ENCODE measurements at regions not wholly inside any gene's neighbourhood (a gene's known extent, or its start where the extent isn't known, plus 50 kb on each side); places are given as distances from the start of the nearest gene placed in this dataset.
"Not testable (repeated sequence)": the region's sequence is repeated elsewhere in the genome, so short reads cannot be mapped to it uniquely, and the experiment has no call there.

DNA sequence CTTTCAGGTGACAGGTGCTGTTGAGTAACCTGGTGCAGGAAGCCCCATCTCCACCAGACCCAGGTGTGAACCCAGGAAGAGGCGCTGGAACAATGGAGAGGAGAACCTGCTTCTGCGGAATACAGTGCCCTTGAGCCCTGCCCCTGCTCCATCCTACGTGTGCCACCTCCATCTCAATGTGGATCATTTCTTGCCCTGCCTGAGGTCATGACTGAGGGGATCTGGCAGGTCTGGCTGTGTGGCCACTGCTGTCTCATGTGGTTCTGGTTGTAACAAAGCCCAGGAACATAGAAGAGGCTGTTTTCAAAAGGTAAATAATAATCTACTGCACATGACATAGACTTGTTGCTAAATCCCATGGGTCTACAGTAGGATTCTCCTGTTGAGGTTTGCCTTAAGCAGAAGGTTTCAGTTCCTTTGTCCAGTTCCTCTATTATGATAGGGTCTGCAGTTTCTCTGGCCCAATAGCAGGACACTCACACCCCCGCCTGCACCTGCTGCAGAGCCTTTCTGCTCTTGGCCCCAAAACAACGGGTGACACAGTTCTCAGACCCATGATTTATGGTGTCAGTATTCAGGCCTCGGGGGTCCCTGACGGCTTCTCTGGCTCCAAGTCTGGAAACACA is 113.5 kb upstream of the IGLL5 start:
- Histone ChIP-seq H3K27me3 (ENCODE audit: low read depth) (no peaks in the 10 kb centered on the region), H3K4me3 (no peak overlapping the region), H3K36me3 (no peaks in the 10 kb centered on the region), H3K9me3 (no peaks in the 10 kb centered on the region), H3K4me1 (no peaks in the 10 kb centered on the region), H3K27ac (no peak overlapping the region)
- DNase-seq (no peak), ATAC-seq (peak in 1 of 2 donors; percentile 55)
- intact Hi-C loops (cut with DNase I) = no loop called here
- TF ChIP-seq, protein P1, sequence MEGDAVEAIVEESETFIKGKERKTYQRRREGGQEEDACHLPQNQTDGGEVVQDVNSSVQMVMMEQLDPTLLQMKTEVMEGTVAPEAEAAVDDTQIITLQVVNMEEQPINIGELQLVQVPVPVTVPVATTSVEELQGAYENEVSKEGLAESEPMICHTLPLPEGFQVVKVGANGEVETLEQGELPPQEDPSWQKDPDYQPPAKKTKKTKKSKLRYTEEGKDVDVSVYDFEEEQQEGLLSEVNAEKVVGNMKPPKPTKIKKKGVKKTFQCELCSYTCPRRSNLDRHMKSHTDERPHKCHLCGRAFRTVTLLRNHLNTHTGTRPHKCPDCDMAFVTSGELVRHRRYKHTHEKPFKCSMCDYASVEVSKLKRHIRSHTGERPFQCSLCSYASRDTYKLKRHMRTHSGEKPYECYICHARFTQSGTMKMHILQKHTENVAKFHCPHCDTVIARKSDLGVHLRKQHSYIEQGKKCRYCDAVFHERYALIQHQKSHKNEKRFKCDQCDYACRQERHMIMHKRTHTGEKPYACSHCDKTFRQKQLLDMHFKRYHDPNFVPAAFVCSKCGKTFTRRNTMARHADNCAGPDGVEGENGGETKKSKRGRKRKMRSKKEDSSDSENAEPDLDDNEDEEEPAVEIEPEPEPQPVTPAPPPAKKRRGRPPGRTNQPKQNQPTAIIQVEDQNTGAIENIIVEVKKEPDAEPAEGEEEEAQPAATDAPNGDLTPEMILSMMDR (IDR thresholded peaks at IDR 0.05) = no peak

DNA sequence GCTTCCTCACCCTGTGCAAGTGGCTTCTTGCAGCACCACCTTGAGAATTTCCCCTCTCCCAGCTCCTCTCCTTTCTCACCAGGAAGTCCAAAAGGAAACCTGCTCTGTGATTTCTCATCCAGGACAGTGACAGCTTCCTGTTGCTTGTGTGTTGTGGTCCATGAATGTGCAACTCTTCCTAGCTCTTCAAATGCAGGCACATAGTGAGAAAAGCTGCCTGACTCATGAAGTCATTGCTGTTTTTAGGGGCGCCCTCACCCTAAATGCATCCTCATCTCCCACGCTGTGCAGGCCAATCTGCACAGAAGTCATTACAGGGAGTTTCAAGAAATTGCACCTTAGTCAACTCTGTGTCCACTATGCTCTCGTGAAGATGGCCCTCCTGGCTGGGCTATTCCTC is 112.9 kb upstream of the IGLL5 start:
- ATAC-seq; H3K9me3 ChIP-seq; intact Hi-C loops (cut with DNase I); H3K27ac ChIP-seq; DNase-seq; H3K4me3 ChIP-seq; H3K36me3 ChIP-seq; H3K4me1 ChIP-seq; H3K27me3 ChIP-seq (ENCODE audit: low read depth): not testable (repeated sequence)

DNA sequence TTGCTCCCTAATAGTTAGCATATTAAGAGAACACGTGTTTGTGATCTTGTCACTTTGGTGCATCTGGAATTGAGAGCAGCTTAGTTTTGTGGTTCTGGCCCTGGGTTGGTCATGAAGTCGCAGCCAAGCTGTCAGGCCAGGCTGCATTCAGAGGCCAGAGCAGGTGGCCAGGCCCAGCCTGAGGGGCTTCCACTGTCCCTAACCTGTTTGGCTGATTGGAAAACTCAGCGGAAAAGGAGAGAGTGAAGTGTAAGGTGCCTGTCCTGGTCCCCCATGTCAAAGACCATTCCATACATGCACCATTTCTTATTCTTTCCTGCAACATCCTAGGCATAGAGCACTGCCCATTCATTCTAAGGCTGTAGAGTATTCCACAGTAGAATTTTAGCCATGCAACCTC is 111.5 kb upstream of the IGLL5 start:
- ATAC-seq = no peak

DNA sequence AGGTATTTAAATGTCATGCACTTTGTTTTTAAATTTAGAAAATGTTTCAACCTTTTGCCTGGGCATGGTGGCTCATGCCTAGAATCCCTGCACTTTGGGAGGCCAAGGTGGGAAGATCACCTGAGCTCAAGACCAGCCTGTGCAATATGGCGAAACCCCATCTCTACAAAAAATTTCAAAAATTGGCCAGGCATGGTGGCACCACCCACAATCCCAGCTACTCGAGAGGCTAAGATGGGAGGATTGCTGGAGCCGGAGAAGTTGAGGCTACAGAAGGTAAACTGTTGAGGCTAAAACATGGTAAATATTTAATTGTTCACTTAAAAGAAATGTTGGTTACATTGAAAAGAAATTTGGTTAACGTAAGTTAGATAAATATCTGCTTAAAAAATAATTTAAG is 108.4 kb upstream of the IGLL5 start:
- no peaks in the 10 kb centered on the region for H3K27me3 ChIP-seq (ENCODE audit: low read depth)
- no peak overlapping the region for H3K27ac ChIP-seq
- DNase-seq = no peak
- no peak overlapping the region for H3K4me3 ChIP-seq
- no peaks in the 10 kb centered on the region for H3K9me3 ChIP-seq
- intact Hi-C loops (cut with DNase I) = no loop called here
- no peak for ATAC-seq
- no peaks in the 10 kb centered on the region for H3K36me3 ChIP-seq
- TF ChIP-seq, protein P1 (IDR thresholded peaks at IDR 0.05) = no peak
- no peaks in the 10 kb centered on the region for H3K4me1 ChIP-seq

More for the DNA sequence above, 111.5 kb upstream of the IGLL5 start:
- no peaks in the 10 kb centered on the region for H3K36me3 ChIP-seq
- no peaks in the 10 kb centered on the region for H3K9me3 ChIP-seq
- H3K27me3 ChIP-seq (ENCODE audit: low read depth) = no peaks in the 10 kb centered on the region
- no peak for DNase-seq
- H3K27ac ChIP-seq = no peak overlapping the region
- intact Hi-C loops (cut with DNase I) = no loop called here
- TF ChIP-seq, protein P1 (IDR thresholded peaks at IDR 0.05) = no peak
- no peak overlapping the region for H3K4me3 ChIP-seq
- no peaks in the 10 kb centered on the region for H3K4me1 ChIP-seq

DNA sequence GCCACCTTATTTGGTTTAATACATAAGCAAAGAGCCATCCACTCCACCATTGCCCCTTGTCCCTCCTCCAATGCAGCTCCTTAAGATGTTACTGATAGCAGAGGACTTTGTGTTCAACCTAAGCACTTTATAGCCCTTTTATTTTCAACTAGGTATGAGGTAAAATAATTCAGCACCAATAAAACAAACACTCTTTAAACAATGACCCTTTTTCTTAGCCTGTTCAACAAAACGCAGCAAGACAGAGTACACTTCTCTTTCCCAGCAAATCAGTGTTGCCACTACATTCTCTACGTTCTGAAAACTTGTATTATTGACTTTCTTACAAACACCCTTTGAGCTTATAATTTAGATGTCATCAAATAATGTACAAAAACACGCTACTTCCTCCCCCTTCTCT is 104.0 kb upstream of the IGLL5 start:
- H3K9me3 ChIP-seq = no peaks in the 10 kb centered on the region
- no peaks in the 10 kb centered on the region for H3K36me3 ChIP-seq
- intact Hi-C loops (cut with DNase I) = no loop called here
- H3K4me3 ChIP-seq = no peak overlapping the region
- TF ChIP-seq, protein P1 (IDR thresholded peaks at IDR 0.05) = no peak
- peaks cover 11% of the 10 kb centered on the region for H3K27me3 ChIP-seq (ENCODE audit: low read depth)
- H3K27ac ChIP-seq = no peak overlapping the region
- H3K4me1 ChIP-seq = no peaks in the 10 kb centered on the region
- ATAC-seq = no peak
- DNase-seq = no peak

DNA sequence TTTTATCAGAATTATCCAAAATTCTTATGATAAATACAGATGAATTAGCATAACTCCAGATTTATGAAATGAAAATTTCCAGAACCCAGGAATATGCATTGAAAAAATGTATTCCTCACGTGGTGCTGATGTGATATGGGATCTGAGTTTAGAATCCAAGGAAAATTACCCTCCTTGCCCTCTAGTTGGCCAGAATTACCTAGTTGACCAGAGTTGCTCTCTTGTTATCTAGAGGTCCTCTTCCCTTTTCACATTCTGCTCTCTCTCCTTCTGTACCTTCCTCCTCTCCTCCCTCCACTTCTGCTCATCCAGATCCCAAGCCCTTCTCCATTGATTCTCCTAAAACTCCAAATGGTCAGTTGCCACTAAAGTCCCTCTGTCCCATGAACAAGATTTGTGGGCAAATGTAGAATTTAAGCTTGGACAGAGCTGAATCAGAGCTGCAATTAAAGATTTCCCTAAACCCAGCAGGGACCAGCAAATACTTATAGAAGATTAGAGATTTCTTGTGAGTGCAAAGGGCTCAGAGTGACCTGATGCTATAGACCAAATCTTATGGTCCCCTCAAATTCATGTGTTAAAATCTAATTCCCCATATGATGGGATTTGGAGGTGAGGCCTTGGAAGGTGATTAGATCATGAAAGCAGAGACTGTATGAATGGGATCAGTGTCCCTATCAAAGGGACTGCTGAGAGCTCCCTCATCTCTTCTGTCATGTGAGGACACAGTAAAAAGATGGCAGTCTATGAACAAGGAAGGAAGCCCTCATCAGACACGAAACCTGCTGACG is 103.2 kb upstream of the IGLL5 start:
- ATAC-seq (no peak), DNase-seq (no peak)
- Histone ChIP-seq H3K36me3 (no peaks in the 10 kb centered on the region), H3K27me3 (ENCODE audit: low read depth) (peaks cover 17% of the 10 kb centered on the region), H3K27ac (no peak overlapping the region), H3K9me3 (no peaks in the 10 kb centered on the region), H3K4me1 (no peaks in the 10 kb centered on the region), H3K4me3 (no peak overlapping the region)
- TF ChIP-seq, protein P1 (IDR thresholded peaks at IDR 0.05) = no peak
- intact Hi-C loops (cut with DNase I) = no loop called here
